ENCODE measurements at regions not wholly inside any gene's neighbourhood (a gene's known extent, or its start where the extent isn't known, plus 50 kb on each side); places are given as distances from the start of the nearest gene placed in this dataset.
A peak's percentile ranks its signal among the peaks of the same experiment; 100 is the strongest.

DNA sequence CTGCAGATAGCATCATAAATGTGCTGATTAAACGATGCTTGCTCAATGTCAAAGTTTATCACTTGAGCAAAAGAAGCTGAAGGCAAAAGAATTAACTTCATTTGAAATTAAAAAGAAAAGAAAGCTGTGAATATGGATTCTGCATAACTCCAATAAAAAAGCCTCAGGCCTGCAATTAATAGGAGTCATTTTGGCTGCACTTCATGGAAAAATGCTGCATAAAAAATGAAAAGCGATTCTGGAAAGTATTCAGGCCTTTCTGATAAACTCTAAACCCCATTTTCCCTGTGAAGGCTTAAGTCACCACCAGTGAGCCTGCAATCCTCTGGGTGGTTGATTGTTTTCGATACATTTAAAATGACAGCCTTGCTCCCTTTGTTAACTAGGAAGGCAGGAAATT, 1793.4 kb downstream of the SUCLG1 start:
- DNase-seq, result no peak

- no peak for DNase-seq
Measured at GRCh38 chr2:82657106-82657505, 1802.0 kb downstream of the SUCLG1 start.

DNA sequence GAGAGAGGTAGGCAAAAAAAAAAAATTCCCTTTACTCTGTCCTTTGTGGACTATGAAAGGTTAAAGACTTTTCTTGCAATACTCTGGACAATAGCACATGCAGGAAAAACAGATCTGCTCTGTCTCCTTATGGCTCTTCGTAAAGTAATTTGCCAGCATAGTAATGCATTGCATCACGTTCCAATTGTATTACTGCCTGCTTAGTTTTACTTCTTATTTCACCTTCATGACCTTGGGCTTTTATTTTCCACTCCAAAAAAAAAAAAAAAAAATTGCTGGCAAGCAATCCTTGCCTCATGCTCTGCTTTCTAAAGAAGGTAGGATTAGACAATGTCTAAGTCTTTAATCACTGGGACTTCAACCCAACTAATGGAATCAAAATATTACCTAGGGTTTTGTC, 1802.7 kb downstream of the SUCLG1 start:
- DNase-seq, result no peak

DNA sequence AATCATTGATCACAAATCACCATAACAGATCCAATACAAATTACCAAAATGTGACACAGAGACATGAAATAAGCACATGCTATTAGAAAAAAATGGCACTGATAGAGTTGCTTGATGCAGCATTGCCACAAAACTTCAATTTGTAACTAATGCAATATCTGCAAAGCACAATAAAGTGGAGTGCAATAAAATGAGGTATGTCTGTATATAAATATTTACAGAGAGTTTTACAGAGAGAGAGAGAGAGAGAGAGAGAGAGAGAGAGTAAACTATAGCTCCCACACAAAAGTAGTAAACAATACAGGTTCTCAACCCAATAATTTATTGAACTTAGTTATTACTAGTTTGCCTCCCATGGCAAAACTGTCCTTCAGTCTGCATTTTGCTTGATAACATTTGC, 1807.0 kb downstream of the SUCLG1 start:
- no peak for DNase-seq

- no peak for DNase-seq
Measured at GRCh38 chr2:82650038-82650437, 1809.0 kb downstream of the SUCLG1 start.

GRCh38 chr2:82641598-82642180, 1817.4 kb downstream of the SUCLG1 start:
- no peak for DNase-seq

DNA sequence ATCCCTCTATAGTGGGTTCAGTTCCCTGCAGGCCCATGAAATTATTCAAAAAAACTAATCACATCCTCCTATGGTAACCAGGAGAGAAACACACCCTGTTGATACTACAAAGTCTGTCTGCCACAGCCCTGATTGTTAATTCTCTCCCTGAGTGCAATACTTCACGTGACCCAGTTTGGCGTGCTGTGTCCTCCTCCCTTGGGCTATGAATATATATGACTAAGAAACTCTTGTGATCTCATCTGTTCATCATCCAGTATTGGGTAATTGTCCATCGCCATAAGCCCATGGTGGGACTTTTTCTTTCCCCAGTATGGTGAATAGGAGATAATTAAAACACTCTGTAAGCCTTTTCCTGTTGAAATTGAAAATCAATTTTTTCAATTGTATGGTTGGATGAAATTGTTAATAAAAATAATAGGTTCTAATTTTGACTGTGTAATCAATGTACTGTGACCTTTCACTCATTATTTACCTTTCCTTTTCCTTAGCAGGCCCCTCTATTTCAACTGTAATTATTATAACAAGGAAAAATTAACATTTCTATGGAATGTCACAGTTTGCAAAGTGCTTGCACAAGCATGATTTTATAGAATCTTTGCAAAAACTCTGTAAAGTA, 1822.6 kb downstream of the SUCLG1 start:
- no peak for DNase-seq

- DNase-seq, result no peak
Measured at GRCh38 chr2:82599021-82599420, 1860.1 kb downstream of the SUCLG1 start.

DNA sequence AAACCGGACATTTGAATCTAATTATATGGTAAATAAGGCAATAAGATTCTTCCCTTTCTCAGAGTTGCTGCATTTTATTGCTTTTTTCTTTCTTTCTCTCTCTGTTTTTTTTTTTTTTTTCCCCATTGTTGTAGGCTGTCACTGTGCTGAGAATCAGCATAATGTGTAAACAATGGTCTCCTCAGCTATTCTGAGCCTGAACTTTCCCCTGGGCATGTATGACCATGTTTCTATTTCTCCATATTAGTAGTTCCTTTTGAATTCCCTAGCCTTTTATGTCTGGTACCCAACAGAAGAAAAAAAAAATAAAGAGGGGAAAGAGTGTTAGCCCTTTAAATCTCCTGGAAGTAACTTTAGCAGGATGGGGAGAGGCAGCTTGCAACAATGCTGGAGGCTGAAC, 1862.5 kb downstream of the SUCLG1 start:
- no peak for DNase-seq

- no peak for DNase-seq
Measured at GRCh38 chr2:82591718-82592117, 1867.4 kb downstream of the SUCLG1 start.

DNA sequence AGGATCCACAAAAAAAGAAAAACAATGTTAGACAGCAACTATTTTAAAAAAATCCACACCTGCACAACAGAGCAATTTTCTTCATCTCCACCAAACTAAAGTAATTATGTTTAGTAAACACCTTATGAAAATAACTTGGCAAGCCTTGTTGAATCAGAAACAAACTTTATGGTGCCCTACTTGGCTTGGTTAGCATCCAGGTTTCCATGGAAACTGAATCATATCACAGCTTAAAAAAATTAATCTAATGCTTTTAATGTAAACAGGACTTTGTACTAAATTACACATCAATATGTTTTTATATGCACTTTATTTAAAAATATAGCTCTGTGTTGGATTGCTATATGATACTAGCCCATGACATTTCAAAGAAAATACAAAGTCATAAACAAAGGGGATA, 1882.4 kb downstream of the SUCLG1 start:
- peak; percentile 1 for DNase-seq

DNA sequence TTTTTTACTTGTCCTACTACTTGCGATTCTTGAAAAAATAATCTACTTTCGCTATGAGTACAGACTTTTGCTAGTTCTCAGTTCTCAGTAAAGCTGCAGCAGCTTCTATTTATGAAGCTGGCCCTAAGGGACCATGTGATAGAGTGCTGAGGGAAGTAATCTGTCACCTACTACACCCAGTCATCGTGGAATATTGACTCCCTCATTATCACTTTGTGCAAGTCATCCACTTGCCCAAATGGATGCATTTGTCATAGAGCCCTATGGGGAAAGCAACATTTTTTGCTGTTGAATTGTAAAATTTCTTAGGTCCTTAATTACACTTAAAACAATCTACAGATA, 1919.8 kb downstream of the SUCLG1 start:
- DNase-seq, result no peak

DNA sequence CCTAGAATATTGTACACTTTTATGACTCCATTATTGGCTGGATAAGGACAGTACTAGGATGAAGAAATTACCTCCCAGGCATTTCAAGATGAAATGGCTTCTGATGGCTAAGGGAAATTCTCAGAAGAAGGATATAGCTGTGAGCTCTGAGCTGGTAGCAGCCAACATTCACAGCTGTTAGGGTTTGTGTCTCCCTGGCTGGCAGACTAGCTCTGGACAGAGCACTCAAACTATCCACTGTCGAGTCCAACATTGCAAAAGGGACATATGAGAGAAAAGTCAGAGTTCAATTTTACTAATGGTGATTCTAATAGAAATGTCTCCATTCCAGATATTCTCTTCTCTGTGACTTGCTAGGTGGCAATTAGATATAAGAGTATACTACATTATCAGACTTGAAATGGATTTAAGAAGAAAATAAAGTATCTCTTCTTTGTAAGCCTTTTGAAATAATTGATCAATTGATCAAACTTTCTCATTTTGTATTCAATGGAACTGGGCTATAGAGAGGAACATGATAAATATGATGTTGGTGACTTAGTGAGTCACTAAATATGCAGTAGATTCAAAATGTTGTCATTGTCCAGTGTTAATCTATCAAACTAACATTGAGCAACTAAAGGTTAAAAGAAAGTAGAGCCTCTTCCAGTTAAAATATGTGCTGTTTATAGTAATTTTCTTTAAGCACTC, 1920.3 kb downstream of the SUCLG1 start:
- no peak for DNase-seq

DNA sequence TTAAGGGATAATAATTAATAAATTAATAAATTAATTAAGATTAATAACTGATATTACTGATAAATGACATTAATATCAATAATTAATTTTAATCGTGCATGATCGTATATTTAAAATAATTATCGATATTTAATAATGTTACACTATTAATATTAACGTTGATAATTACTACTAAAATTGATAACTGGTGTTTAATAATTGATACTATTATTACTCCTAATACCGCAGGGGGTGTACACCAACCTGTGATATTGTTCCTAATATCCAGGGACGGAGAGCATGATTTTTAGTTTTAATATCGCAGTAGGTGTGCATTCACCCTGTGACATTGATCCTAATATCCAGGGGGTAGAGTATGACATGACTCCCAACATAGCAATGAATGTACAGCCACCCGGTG, 1930.8 kb downstream of the SUCLG1 start:
- DNase-seq, result no peak

DNA sequence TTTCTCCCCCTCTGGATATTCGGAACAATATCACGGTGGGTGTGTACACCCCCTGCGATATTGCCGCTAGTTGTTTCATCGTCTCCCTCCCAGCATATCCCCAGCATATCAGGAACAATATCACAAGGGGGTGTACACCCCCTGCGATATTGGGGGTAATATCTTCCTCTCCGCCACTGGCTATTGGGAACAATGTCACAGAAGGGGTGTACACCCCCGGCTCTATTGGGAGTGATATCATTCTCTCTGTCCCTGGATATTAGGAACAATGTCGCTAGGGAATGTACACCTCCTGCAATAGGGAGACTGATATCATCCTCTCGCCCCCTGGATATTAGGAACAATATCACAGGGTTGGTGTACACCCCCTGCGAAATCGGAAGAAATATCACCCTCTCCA, 1932.0 kb downstream of the SUCLG1 start:
- DNase-seq, result no peak

- no peak for DNase-seq
Measured at GRCh38 chr2:82526277-82526676, 1932.8 kb downstream of the SUCLG1 start.

DNA sequence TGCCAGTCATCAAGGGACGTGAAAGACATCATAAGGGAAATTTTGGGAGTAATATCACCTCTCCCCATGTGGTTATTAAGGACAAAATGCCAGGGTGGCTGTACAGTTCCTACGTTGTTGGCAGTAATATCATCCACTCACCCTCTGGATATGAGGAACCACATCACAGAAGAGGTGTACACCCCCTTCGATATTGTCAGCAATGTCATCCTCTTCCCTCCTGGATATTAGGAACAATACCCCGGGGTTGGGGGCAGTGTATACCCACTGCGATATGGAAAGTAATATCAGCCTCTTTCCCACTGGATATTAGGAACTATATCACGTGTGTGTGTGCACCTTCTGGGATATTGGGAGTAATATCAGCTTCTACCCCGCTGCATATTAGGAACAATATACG, 1933.3 kb downstream of the SUCLG1 start:
- DNase-seq, result no peak

DNA sequence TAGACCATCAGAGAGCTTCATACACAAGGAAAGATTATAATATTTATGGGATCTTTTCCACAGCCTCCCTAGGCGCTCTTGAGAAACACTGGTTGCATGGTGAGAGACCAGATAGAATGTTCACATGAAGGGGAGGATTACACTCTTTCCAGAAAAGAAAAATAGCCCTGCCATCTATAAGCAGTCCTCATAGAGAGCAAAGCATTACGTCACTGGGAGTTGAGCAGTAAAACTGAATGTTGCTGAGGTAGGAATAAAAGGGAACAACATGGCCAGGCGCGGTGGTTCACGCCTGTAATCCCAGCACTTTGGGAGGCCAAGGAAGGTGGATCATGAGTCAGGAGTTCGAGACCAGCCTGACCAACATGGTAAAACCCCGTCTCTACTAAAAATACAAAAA, 1934.3 kb downstream of the SUCLG1 start:
- DNase-seq, result no peak

DNA sequence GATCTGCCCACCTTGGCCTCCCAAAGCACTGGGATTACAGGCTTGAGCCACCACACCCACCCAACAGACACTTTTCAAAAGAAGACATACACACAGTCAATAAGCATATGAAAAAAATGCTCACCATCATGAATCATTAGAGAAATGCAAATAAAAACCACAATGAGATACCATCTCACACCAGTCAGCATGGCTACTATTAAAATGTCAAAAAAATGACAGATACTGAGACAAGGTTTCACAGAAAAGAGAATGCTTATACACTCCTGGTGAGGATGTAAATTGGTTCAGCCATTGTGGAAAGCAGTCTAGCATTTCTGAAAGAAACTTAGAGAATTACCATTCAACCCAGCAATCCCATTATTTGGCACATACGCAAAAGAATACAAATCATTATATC, 1947.2 kb downstream of the SUCLG1 start:
- no peak for DNase-seq

GRCh38 chr2:82508702-82509101, 1950.4 kb downstream of the SUCLG1 start:
- DNase-seq, result no peak

- DNase-seq, result no peak
Measured at GRCh38 chr2:82507657-82508056, 1951.4 kb downstream of the SUCLG1 start.

DNA sequence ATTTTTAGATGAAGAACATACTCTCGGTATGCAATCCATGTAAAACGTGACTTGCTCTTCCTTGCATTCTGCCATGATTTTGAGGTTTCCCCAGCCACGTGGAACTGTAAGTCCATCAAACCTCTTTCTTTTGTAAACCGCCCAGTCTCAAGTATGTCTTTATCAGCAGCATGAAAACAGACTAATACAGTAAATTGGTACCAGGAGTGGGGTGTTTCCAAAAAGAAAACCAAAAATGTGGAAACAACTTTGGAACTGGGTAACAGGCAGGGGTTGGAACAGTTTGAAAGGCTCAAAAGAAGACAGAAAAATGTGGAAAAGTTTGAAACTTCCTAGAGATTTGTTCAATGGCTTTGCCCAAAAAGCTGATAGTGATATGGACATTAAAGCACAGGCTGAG, 1957.9 kb downstream of the SUCLG1 start:
- DNase-seq, result no peak

- peak; percentile 0 for DNase-seq
Measured at GRCh38 chr2:82498777-82499443, 1960.2 kb downstream of the SUCLG1 start.

- no peak for DNase-seq
Measured at GRCh38 chr2:82494739-82495138, 1964.3 kb downstream of the SUCLG1 start.

All from tongue (tissue), 1 donor.